ENCODE measurements at regions not wholly inside any gene's neighbourhood (a gene's known extent, or its start where the extent isn't known, plus 50 kb on each side); places are given as distances from the start of the nearest gene placed in this dataset.

- no peak for DNase-seq
Observed at GRCh38 chr10:78526347-78526746, 492.7 kb downstream of the RPS24 start.

- DNase-seq, result no peak
Observed at GRCh38 chr10:78527296-78527695, 493.6 kb downstream of the RPS24 start.

- no peak for DNase-seq
Observed at GRCh38 chr10:78528749-78529204, 495.1 kb downstream of the RPS24 start.

- DNase-seq, result no peak
Observed at GRCh38 chr10:78529262-78529661, 495.6 kb downstream of the RPS24 start.

DNA sequence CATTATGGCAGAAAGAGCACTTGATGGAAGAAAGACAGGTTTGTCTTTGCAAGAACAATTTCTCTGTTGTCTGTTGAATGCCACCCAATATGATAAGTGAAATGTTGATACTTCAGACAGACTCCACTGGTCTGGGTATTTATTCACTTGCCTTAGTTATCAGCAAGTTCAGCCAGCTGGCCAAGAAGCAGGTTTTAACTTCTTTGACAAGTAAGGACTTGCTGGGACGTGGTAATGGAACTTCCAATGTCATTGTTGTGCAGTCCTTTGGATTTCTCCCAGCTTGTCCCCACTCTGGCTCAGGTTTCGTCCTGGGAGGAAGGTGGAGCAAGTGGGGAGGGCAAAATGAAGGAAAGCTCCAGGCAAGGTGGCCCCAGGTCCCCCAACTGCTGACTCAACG, 497.4 kb downstream of the RPS24 start:
- no peak for DNase-seq

DNA sequence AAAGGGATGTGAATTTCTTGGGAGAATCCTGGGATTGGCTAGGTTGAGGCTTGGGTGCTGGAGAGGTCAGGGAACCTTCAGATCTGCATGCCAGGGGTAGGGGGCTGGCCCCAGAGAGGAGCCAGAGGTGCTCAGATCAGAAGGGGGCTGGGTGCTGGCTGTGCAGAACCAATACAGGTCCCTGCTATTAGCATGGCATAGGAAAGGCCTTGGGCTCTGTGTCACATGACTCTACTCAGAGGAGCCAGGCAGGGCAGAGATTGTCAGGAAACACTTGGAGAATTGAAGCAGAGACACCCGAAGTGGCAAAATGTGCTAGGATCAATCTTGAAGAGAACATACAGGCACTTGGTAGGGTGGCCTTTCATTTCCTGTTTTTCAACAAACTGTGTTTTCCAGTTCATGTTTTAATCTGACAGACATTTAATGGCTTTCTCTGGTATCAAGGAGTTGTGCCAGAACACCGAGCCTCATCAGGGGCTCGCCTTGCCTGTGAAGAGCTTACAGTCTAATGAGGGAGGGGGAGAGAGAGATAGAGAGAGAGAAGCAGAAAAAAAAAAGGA, 498.9 kb downstream of the RPS24 start:
- DNase-seq, result no peak

DNA sequence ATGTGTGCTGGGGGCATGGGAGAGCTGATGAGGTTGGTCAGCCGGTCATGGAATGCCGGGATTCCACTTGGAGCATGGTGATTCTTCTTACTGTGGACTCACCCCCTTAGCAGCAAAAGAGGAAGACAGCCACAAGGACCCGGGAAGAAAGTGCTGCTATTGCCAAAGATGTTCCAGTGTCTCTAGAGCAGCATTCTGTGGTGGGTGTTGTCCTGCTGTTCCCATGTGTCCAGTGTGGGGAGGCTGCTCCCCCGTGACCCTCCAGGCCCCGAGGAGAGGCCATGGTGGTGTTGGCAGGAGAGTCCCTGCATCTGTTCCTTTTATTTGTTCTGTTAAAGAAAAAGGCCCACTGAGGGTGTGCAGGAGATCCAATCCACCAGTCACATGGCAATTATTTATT, 499.4 kb downstream of the RPS24 start:
- no peak for DNase-seq

DNA sequence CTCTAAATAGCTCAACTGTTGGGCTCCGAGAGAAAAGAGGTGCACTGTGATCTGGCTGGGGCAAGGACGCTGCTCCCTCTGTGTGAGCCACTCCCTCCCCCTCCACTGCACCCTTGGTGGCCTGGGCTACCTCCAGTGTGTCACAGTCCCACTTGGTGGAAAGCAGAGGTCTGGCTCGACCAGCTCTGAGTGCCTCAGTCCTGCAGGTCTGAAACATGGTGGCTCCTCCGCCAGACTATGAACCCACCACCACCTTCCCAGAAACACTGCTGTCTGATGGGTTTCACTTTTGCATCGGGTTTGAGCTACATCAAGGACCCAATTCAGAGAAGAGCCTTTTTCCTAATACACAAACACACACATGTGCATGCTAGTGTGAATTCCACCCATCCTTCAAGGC, 500.1 kb downstream of the RPS24 start:
- DNase-seq, result no peak

DNA sequence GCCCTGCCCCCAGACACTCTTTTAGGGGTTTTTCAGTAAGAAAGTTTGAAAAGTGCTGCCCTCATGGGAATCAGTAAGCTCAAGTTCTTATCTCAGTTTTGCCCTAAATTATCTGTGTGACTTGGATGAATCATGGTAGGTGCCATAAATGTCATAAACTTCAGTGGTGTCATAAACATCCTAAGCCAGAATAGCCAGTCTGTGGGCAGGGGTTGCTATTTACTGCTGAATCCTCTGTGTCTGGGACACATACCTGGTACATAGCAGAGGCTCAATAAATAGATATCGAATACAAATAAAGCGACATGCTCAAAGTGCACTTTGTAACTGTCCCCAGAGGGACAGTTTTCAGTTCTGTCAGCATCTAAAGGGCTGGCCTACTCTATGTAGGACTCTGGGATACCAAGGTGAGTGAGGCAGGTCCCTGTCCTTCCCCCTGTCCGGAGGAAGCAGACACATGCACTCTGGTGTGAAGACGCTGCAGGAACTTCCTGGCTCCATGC, 502.1 kb downstream of the RPS24 start:
- no peak for DNase-seq

GRCh38 chr10:78537018-78537417, 503.4 kb downstream of the RPS24 start:
- DNase-seq, result no peak

DNA sequence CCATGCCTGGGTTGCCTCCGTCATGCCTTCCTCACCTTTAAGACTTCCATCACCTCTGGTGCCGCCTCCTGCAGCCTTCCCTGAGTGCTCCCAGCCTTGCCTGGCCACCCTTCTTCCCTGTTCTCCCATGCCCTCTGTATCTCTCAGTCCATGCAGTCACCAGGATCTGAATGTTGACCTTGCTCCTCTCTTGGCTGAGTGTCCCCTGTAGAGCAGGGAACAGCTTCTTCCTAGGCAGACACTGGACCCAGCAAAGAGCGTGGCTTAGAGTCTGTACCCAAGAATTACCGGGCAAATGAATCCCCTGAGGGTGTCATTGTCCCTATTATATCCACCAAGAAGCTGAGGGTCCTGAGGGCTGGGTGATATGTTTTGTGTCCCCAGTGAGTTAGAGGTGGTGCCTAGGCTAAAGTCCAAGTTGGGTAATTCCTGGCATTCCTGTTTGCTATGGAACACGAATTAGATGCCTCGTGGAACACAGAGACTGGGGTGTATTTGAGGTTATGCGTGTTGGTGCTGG, 505.6 kb downstream of the RPS24 start:
- DNase-seq, result no peak

GRCh38 chr10:78540355-78541076, 506.9 kb downstream of the RPS24 start:
- DNase-seq, result no peak

DNA sequence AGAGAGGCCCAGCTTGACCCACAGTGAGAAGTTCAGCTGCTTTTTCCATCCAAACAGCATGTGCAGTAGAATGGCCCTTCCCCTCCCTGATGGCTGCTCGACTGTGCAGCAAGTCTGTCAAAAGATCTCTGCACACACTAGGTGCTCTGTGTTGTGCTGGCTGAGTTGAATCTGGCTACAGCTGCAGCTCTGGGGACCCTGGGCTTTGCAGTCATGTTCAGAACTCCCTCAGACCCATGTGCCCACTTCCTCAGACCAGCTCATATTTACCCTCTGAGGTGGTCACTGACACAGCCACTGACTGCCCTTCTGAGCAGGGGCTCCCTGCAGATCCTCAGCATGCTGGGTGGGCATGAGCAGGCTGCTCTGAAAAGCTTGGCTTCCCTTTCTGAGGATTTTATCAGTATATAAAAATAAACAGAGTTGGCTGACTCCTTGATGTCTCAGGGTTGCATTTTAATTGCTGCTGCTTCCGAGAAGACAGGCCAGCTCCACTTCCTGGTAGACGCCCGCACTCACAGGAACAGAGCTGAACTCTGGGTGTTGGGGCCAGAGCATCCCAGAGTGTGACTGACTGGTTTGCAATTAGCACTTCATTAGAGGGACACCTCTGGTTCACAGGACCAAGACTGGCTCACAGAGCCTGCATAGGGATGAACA, 507.9 kb downstream of the RPS24 start:
- no peak for DNase-seq

GRCh38 chr10:78542141-78542489, 508.5 kb downstream of the RPS24 start:
- no peak for DNase-seq

DNA sequence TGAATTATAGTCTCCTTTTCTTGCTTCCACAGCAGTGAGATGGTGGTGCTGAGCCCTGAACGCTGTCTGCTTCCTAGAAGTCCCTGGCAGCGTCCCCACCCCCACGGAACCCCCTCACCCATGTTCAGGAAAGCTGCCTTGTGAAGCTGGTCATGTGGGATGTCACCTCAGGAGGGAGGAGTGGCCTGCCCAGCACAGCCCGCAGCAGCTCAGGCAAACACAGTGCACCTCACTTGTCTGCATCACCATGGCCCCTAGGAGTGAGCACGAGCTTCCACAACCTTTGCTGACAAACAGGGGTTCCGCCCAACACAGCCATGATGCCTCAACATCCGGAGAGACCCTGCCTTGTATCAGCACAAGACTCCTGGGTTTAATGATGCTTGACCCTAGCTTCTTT, 508.9 kb downstream of the RPS24 start:
- no peak for DNase-seq

DNA sequence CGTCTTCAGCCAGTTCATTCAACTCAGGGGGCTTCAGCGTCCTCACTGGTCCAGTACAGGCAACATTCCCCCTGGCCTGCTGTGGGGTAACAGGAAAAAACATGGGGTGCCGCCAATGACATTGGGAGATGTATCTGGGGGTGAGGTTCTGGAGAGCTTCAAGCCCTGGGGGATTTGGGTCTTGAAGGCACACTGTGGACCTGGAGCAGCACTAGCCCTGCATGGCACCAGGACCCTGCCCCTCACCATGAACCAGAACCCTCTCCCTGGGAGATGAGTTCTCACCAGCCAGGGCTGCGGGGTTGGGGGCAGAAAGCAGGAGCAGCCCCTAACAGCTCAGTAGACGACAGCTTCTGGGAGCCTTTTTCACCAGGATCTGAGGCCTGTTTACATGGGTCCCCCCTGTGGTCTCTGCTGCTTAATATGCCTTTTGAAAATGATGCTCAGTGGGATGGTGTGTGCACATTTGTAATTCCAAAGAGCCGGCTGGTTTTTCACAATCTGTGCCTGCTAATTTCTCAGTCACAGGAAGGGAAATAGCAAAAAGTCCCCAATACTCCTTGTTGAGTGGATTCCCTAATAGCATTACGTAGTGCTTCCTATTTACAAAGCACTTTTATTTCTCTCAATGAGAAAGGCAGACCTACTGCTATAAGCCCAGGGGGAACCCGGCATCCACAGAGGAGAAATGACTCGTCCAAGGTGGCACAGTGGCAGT, 509.5 kb downstream of the RPS24 start:
- no peak for DNase-seq

DNA sequence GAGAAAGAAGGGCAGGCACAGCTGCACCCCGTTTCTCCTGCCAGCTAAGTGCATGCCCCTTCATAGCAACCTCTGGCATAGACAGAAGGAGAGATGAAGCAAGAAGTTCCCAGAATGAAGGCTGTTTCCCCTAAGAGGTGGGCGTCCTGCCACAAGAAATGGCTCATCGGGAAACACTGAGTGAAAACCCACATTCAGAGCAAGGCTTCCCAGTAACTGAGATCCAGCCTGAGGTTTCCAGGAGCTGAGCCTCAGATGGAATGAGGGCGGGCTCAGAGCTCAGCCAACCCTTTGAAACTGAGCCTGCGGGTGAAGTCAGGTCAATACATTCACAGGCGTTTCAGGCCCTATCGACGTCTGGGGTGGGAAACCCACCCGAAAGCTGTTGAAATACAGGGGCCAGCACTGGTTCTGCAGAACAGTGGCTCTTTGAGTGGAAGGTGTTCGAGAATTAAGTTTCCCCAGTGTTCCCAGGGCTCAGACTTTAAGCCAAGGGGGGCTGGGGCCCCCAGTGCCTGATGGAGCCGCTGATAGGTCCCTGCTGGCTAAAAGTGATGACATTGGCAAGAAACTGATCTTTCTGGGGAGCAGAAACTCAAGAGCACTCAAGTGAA, 510.2 kb downstream of the RPS24 start:
- DNase-seq, result peak; percentile 91

DNA sequence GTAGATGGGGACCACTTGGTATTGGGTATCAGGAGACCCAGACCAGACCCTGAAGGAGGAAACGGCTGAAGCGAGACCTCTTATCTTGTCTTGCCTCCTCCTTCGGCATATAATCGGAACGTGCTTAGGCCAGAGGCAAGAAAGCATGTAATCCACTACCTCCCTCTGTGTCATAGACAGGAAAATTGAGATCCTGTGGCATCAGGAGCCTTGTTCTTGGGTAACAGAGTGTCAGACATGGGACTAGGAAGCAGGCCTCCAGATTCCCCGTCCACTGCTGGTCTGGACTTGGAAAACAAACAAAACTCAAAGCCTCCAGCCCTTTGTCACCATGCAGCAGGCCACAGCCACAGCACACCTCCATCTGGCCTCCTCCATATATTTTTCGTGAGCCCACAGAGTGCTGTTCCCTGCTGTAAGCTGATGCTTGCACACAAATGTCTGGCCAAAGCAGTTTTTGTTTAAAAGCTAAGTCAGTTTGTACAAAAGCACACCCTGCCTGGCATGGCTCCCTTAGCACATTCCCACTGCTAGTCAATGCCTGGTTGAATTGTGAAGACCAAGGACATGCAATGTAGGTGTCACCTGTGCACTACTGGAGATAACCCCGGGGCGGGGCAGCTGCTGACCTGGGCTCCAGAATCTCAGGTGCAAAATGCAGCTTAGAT, 510.9 kb downstream of the RPS24 start:
- DNase-seq, result no peak

GRCh38 chr10:78545756-78546155, 512.1 kb downstream of the RPS24 start:
- DNase-seq, result no peak

- DNase-seq, result no peak
Observed at GRCh38 chr10:78547397-78547796, 513.7 kb downstream of the RPS24 start.

DNA sequence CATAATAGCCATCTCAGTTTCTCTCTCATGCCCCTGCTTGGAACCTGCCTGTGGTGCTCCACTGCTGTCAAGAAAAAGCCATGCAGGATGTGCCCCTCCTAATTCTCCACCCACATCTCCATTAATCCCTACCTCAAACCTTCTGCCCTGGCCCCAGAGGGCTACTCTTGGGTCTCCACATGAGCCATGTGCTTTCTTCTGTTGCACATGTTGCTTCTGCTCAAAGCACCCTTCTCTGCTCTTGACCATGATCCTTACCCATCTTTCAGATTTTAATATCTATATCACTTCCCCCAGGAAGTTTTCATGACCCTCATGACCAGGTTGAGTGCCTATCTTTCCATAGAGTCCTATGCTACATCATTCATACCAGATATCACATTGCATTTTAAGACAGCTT, 514.2 kb downstream of the RPS24 start:
- DNase-seq, result no peak

- DNase-seq, result no peak
Observed at GRCh38 chr10:78548369-78548768, 514.7 kb downstream of the RPS24 start.

Data from right hindlimb (tissue), 1 donor.